ENCODE measurements at regions not wholly inside any gene's neighbourhood (a gene's known extent, or its start where the extent isn't known, plus 50 kb on each side); places are given as distances from the start of the nearest gene placed in this dataset.

DNA sequence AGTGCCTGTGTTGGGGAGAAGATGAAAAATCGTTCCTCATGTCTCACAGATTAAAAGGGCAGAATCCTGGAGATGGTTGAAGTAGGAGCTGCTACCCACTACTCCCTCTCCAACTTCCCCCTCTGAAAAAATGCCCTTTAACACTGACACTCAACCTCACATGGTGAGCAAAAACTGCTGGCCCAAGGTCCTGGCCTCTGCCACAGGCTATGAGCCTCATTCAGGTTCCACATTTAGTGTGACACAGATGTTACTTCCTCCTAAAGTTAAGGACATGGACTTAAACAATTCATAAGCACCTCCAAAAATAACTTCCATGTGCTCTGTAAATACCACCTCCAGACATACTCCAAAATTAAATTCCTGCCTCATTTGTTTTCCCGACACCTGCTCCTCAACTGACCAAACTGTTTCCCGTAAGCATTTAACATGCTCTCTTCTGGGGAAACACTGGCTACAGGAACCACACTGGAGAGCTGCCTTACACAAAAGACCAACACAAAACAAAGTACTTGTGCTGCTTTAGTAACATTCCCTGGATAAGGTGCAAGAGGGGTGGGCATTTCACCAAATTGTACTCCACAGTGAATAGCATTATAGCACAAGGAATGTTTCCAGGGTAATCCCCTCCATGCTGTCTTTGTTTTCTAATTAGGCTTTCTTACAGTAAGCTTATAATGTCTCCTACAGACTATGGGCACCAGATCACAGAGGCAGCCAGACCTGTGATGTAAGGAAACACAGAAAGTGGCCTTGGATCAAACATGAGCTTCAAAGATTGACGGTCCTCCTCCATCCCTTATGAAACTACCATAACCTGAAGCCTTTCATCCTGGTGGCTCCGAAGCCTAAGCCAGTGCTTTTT is 57.0 kb downstream of the PHLDA1 start:
- Histone ChIP-seq H3K4me1 (ENCODE audit: control insufficient read depth in 1 of 2, insufficient read depth in 2 of 2, low read length in 2 of 2) (peaks cover 27 to 33% of the 10 kb centered on the region in 2 donors), H3K4me3 (ENCODE audit: low read depth in 1 of 2, low read length in 2 of 2) (no peak overlapping the region), H3K27me3 (ENCODE audit: control insufficient read depth in 1 of 2, insufficient read depth in 2 of 2, low read length in 2 of 2) (no peaks in the 10 kb centered on the region), H3K36me3 (ENCODE audit: control insufficient read depth in 1 of 2, insufficient read depth in 2 of 2, low read length in 2 of 2) (no peaks in the 10 kb centered on the region), H3K9ac (ENCODE audit: low read depth in 1 of 2, low read length in 2 of 2) (no peak overlapping the region), H3K9me3 (ENCODE audit: control insufficient read depth in 1 of 2, low read length in 2 of 2) (no peaks in the 10 kb centered on the region), H3K27ac (ENCODE audit: low read depth, low read length) (no peak overlapping the region)

- Histone ChIP-seq H3K4me1 (ENCODE audit: control insufficient read depth in 1 of 2, insufficient read depth in 2 of 2, low read length in 2 of 2) (peaks cover 2 to 5% of the 10 kb centered on the region in 2 donors), H3K4me3 (ENCODE audit: low read depth in 1 of 2, low read length in 2 of 2) (no peak overlapping the region), H3K9ac (ENCODE audit: low read depth in 1 of 2, low read length in 2 of 2) (no peak overlapping the region), H3K27me3 (ENCODE audit: control insufficient read depth in 1 of 2, insufficient read depth in 2 of 2, low read length in 2 of 2) (no peaks in the 10 kb centered on the region), H3K9me3 (ENCODE audit: control insufficient read depth in 1 of 2, low read length in 2 of 2) (no peaks in the 10 kb centered on the region), H3K27ac (ENCODE audit: low read depth, low read length) (no peak overlapping the region), H3K36me3 (ENCODE audit: control insufficient read depth in 1 of 2, insufficient read depth in 2 of 2, low read length in 2 of 2) (no peaks in the 10 kb centered on the region)
Measured at GRCh38 chr12:75971253-75971652, 60.3 kb downstream of the PHLDA1 start.

GRCh38 chr12:75970310-75970709 is 61.3 kb downstream of the PHLDA1 start:
- no peak overlapping the region for H3K27ac ChIP-seq (ENCODE audit: low read depth, low read length)

GRCh38 chr12:75969768-75970167 is 61.8 kb downstream of the PHLDA1 start:
- no peaks in the 10 kb centered on the region for H3K27me3 ChIP-seq (ENCODE audit: control insufficient read depth in 1 of 2, insufficient read depth in 2 of 2, low read length in 2 of 2)
- no peaks in the 10 kb centered on the region for H3K9me3 ChIP-seq (ENCODE audit: control insufficient read depth in 1 of 2, low read length in 2 of 2)
- peaks cover 0 to 1% of the 10 kb centered on the region in 2 donors for H3K4me1 ChIP-seq (ENCODE audit: control insufficient read depth in 1 of 2, insufficient read depth in 2 of 2, low read length in 2 of 2)
- H3K27ac ChIP-seq (ENCODE audit: low read depth, low read length): no peak overlapping the region
- H3K36me3 ChIP-seq (ENCODE audit: control insufficient read depth in 1 of 2, insufficient read depth in 2 of 2, low read length in 2 of 2): no peaks in the 10 kb centered on the region
- no peak overlapping the region for H3K9ac ChIP-seq (ENCODE audit: low read depth in 1 of 2, low read length in 2 of 2)
- no peak overlapping the region for H3K4me3 ChIP-seq (ENCODE audit: low read depth in 1 of 2, low read length in 2 of 2)

More at GRCh38 chr12:75970310-75970709, 61.3 kb downstream of the PHLDA1 start:
- Histone ChIP-seq H3K36me3 (ENCODE audit: control insufficient read depth in 1 of 2, insufficient read depth in 2 of 2, low read length in 2 of 2) (no peaks in the 10 kb centered on the region), H3K9me3 (ENCODE audit: control insufficient read depth in 1 of 2, low read length in 2 of 2) (no peaks in the 10 kb centered on the region), H3K4me1 (ENCODE audit: control insufficient read depth in 1 of 2, insufficient read depth in 2 of 2, low read length in 2 of 2) (peaks cover 0 to 2% of the 10 kb centered on the region in 2 donors), H3K27me3 (ENCODE audit: control insufficient read depth in 1 of 2, insufficient read depth in 2 of 2, low read length in 2 of 2) (no peaks in the 10 kb centered on the region), H3K9ac (ENCODE audit: low read depth in 1 of 2, low read length in 2 of 2) (no peak overlapping the region), H3K4me3 (ENCODE audit: low read depth in 1 of 2, low read length in 2 of 2) (no peak overlapping the region)

DNA sequence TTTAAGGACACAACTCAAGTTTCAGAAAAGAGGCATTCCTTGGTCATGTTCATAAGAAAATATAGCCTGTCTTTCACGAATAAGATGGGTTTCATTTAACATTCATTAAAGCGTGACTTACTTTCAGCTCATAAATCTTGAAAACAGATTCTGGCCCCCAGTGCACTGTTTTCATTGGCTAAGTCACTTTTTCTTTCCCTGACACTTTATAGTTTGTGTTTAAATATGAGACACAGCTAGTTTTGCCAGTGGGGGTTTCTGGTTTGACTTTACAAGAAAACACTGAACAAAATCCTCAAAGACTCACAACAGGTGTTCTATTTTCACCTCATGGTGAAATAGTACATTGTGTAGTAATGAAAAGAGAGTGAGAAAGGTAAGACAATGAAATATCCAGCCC is 65.9 kb downstream of the PHLDA1 start:
- no peaks in the 10 kb centered on the region for H3K9me3 ChIP-seq (ENCODE audit: control insufficient read depth in 1 of 2, low read length in 2 of 2)
- H3K4me1 ChIP-seq (ENCODE audit: control insufficient read depth in 1 of 2, insufficient read depth in 2 of 2, low read length in 2 of 2): no peaks in the 10 kb centered on the region
- H3K4me3 ChIP-seq (ENCODE audit: low read depth in 1 of 2, low read length in 2 of 2): no peak overlapping the region
- no peak overlapping the region for H3K27ac ChIP-seq (ENCODE audit: low read depth, low read length)
- H3K27me3 ChIP-seq (ENCODE audit: control insufficient read depth in 1 of 2, insufficient read depth in 2 of 2, low read length in 2 of 2): no peaks in the 10 kb centered on the region
- H3K9ac ChIP-seq (ENCODE audit: low read depth in 1 of 2, low read length in 2 of 2): no peak overlapping the region
- H3K36me3 ChIP-seq (ENCODE audit: control insufficient read depth in 1 of 2, insufficient read depth in 2 of 2, low read length in 2 of 2): no peaks in the 10 kb centered on the region

GRCh38 chr12:75964150-75964549 is 67.4 kb downstream of the PHLDA1 start:
- Histone ChIP-seq H3K9ac (ENCODE audit: low read depth in 1 of 2, low read length in 2 of 2) (no peak overlapping the region), H3K4me3 (ENCODE audit: low read depth in 1 of 2, low read length in 2 of 2) (no peak overlapping the region), H3K27ac (ENCODE audit: low read depth, low read length) (no peak overlapping the region), H3K9me3 (ENCODE audit: control insufficient read depth in 1 of 2, low read length in 2 of 2) (no peaks in the 10 kb centered on the region), H3K4me1 (ENCODE audit: control insufficient read depth in 1 of 2, insufficient read depth in 2 of 2, low read length in 2 of 2) (peaks cover 14% of the 10 kb centered on the region in 2 donors), H3K27me3 (ENCODE audit: control insufficient read depth in 1 of 2, insufficient read depth in 2 of 2, low read length in 2 of 2) (no peaks in the 10 kb centered on the region), H3K36me3 (ENCODE audit: control insufficient read depth in 1 of 2, insufficient read depth in 2 of 2, low read length in 2 of 2) (no peaks in the 10 kb centered on the region)

- Histone ChIP-seq H3K27me3 (ENCODE audit: control insufficient read depth in 1 of 2, insufficient read depth in 2 of 2, low read length in 2 of 2) (no peaks in the 10 kb centered on the region), H3K4me1 (ENCODE audit: control insufficient read depth in 1 of 2, insufficient read depth in 2 of 2, low read length in 2 of 2) (peaks cover 15% of the 10 kb centered on the region in 2 donors), H3K9ac (ENCODE audit: low read depth in 1 of 2, low read length in 2 of 2) (no peak overlapping the region), H3K36me3 (ENCODE audit: control insufficient read depth in 1 of 2, insufficient read depth in 2 of 2, low read length in 2 of 2) (no peaks in the 10 kb centered on the region), H3K9me3 (ENCODE audit: control insufficient read depth in 1 of 2, low read length in 2 of 2) (no peaks in the 10 kb centered on the region), H3K27ac (ENCODE audit: low read depth, low read length) (no peak overlapping the region), H3K4me3 (ENCODE audit: low read depth in 1 of 2, low read length in 2 of 2) (no peak overlapping the region)
Measured at GRCh38 chr12:75961878-75962277, 69.7 kb downstream of the PHLDA1 start.

DNA sequence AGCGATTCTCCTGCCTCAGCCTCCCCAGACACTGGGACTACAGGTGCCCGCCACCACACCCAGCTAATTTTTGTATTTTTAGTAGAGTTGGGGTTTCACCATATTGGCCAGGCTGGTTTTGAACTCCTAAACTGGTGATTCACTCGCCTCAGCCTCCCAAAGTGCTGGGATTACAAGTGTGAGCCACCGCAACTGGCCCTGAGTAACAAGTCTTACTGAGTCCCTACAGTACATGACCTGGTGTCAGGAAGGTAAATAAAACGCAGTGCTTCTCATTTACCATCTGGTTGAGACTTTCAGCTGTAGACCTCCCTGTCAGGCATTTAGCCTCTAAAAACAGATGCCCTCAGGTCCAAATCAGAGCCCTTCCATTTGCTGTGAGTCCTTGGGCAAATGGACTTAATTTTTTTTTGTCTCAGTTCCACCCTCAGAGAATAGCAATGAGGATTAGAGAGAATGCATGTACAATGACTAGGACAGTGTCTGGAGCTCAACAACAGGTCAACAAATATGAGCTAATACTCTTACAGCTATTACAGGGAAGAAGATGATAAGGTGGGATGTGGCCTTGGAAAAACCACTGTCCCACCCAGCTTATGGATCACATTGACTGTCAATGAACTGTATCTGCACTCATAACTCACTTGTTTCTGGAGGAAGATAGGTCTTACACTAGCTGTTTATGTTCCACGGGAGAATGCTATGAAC is 70.5 kb downstream of the PHLDA1 start:
- Histone ChIP-seq H3K4me3 (ENCODE audit: low read depth in 1 of 2, low read length in 2 of 2) (no peak overlapping the region), H3K27me3 (ENCODE audit: control insufficient read depth in 1 of 2, insufficient read depth in 2 of 2, low read length in 2 of 2) (no peaks in the 10 kb centered on the region), H3K9me3 (ENCODE audit: control insufficient read depth in 1 of 2, low read length in 2 of 2) (no peaks in the 10 kb centered on the region), H3K9ac (ENCODE audit: low read depth in 1 of 2, low read length in 2 of 2) (no peak overlapping the region), H3K36me3 (ENCODE audit: control insufficient read depth in 1 of 2, insufficient read depth in 2 of 2, low read length in 2 of 2) (no peaks in the 10 kb centered on the region), H3K27ac (ENCODE audit: low read depth, low read length) (no peak overlapping the region), H3K4me1 (ENCODE audit: control insufficient read depth in 1 of 2, insufficient read depth in 2 of 2, low read length in 2 of 2) (peaks cover 15% of the 10 kb centered on the region in 2 donors)

GRCh38 chr12:75960086-75960910 is 71.3 kb downstream of the PHLDA1 start:
- Histone ChIP-seq H3K4me3 (ENCODE audit: low read depth in 1 of 2, low read length in 2 of 2) (no peak overlapping the region), H3K9ac (ENCODE audit: low read depth in 1 of 2, low read length in 2 of 2) (no peak overlapping the region), H3K27me3 (ENCODE audit: control insufficient read depth in 1 of 2, insufficient read depth in 2 of 2, low read length in 2 of 2) (no peaks in the 10 kb centered on the region), H3K4me1 (ENCODE audit: control insufficient read depth in 1 of 2, insufficient read depth in 2 of 2, low read length in 2 of 2) (peaks cover 15% of the 10 kb centered on the region in 2 donors), H3K9me3 (ENCODE audit: control insufficient read depth in 1 of 2, low read length in 2 of 2) (no peaks in the 10 kb centered on the region), H3K36me3 (ENCODE audit: control insufficient read depth in 1 of 2, insufficient read depth in 2 of 2, low read length in 2 of 2) (no peaks in the 10 kb centered on the region), H3K27ac (ENCODE audit: low read depth, low read length) (no peak overlapping the region)

- H3K4me3 ChIP-seq (ENCODE audit: low read depth in 1 of 2, low read length in 2 of 2): no peak overlapping the region
- H3K9ac ChIP-seq (ENCODE audit: low read depth in 1 of 2, low read length in 2 of 2): no peak overlapping the region
- no peaks in the 10 kb centered on the region for H3K36me3 ChIP-seq (ENCODE audit: control insufficient read depth in 1 of 2, insufficient read depth in 2 of 2, low read length in 2 of 2)
- H3K9me3 ChIP-seq (ENCODE audit: control insufficient read depth in 1 of 2, low read length in 2 of 2): no peaks in the 10 kb centered on the region
- H3K4me1 ChIP-seq (ENCODE audit: control insufficient read depth in 1 of 2, insufficient read depth in 2 of 2, low read length in 2 of 2): peaks cover 15% of the 10 kb centered on the region in 2 donors
- no peak overlapping the region for H3K27ac ChIP-seq (ENCODE audit: low read depth, low read length)
- H3K27me3 ChIP-seq (ENCODE audit: control insufficient read depth in 1 of 2, insufficient read depth in 2 of 2, low read length in 2 of 2): no peaks in the 10 kb centered on the region
Measured at GRCh38 chr12:75959506-75959905, 72.1 kb downstream of the PHLDA1 start.
